ENCODE measurements at regions not wholly inside any gene's neighbourhood (a gene's known extent, or its start where the extent isn't known, plus 50 kb on each side); places are given as distances from the start of the nearest gene placed in this dataset.

DNA sequence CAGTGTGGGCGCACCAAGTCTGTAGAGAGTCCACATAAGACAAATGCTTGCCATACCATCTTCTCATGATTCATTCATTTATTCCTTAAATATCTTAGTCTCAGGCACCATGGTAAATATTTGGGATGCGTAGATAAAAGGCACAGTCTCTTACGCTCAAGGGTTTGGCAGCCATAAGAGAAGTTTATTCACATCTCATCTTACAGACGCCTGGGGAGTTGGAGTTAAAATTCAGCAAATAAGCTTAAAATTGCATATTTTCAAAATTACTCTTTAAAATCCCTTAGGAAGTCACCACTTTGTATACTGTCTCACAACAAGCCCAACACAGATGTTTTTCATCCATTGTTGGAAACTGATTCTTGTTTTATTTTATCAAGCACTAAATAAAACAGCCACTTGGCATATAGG is 363.3 kb downstream of the KIF16B start:
- no peak overlapping the region for H3K27ac ChIP-seq
- no peaks in the 10 kb centered on the region for H3K36me3 ChIP-seq
- no peaks in the 10 kb centered on the region for H3K9me3 ChIP-seq
- TF ChIP-seq, protein P1, sequence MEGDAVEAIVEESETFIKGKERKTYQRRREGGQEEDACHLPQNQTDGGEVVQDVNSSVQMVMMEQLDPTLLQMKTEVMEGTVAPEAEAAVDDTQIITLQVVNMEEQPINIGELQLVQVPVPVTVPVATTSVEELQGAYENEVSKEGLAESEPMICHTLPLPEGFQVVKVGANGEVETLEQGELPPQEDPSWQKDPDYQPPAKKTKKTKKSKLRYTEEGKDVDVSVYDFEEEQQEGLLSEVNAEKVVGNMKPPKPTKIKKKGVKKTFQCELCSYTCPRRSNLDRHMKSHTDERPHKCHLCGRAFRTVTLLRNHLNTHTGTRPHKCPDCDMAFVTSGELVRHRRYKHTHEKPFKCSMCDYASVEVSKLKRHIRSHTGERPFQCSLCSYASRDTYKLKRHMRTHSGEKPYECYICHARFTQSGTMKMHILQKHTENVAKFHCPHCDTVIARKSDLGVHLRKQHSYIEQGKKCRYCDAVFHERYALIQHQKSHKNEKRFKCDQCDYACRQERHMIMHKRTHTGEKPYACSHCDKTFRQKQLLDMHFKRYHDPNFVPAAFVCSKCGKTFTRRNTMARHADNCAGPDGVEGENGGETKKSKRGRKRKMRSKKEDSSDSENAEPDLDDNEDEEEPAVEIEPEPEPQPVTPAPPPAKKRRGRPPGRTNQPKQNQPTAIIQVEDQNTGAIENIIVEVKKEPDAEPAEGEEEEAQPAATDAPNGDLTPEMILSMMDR (IDR thresholded peaks at IDR 0.05) = no peak
- H3K4me3 ChIP-seq = no peak overlapping the region
- no peak for DNase-seq (ENCODE audit: low spot score)
- no peaks in the 10 kb centered on the region for H3K27me3 ChIP-seq
- no peaks in the 10 kb centered on the region for H3K4me1 ChIP-seq

DNA sequence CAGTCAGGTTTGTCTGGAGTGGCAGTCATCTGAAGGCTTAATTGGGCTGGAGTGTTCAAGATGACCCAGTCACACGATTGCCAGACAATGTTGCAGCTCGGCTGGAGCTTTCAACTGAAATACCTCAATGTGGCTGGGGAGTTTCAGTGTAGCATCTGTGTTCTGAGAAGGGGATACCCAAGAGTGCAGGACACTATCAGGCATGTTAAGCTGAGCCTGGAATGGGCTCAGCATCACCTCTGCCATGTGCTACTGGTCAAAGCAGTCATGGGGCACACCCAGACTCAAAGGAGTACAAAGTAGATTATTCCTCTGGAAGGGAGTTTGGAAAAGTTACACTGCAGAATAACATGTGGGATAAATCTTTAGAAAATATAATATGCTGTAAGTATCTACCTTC is 363.9 kb downstream of the KIF16B start:
- Histone ChIP-seq H3K9me3 (no peaks in the 10 kb centered on the region), H3K4me1 (no peaks in the 10 kb centered on the region), H3K4me3 (no peak overlapping the region), H3K36me3 (no peaks in the 10 kb centered on the region), H3K27ac (no peak overlapping the region), H3K27me3 (no peaks in the 10 kb centered on the region)
- TF ChIP-seq, protein P1 (IDR thresholded peaks at IDR 0.05) = no peak
- no peak for DNase-seq (ENCODE audit: low spot score)

DNA sequence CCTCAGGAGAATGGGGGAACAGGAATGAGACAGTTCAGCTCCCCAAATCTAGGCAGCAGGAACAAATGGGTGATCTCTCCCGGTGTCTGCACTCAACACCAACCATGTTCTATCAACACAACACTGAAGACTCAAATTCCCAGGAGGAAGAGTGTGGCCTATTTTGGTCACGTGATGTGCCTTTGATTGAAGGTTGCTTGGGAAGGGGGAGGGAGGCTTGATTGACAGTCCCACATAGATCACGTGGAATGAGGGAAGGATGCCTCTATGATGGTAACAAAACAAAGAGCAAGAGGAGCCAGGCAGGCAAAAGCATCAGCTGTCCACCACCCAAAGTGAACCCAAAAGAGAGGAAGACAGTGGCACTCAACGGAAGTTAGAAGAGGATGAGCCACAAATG is 364.8 kb downstream of the KIF16B start:
- no peak overlapping the region for H3K4me3 ChIP-seq
- no peak for DNase-seq (ENCODE audit: low spot score)
- TF ChIP-seq, protein P1 (IDR thresholded peaks at IDR 0.05) = no peak
- no peaks in the 10 kb centered on the region for H3K9me3 ChIP-seq
- H3K27me3 ChIP-seq = no peaks in the 10 kb centered on the region
- no peaks in the 10 kb centered on the region for H3K36me3 ChIP-seq
- H3K27ac ChIP-seq = no peak overlapping the region
- no peaks in the 10 kb centered on the region for H3K4me1 ChIP-seq

DNA sequence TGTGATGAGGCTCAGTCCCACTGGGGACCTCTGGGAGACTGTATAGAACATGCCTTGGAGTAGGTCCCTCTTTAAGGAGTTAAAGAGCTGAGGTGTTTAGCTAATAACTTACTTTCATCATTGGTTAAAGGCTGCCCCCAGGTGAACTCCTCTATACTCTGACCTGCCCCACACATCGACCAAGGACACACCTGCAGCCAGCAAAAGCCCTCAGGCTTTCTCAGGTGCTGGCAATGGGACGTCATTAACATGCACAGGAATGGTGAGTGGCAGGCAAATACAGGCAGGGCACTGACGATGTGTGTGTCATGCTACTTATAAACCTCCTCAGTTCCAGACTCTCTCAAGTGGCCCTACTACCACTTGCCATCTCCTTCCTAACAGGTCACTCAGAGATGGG is 366.4 kb downstream of the KIF16B start:
- no peaks in the 10 kb centered on the region for H3K27me3 ChIP-seq
- no peak for DNase-seq (ENCODE audit: low spot score)
- TF ChIP-seq, protein P1 (IDR thresholded peaks at IDR 0.05) = no peak
- H3K4me1 ChIP-seq = no peaks in the 10 kb centered on the region
- H3K4me3 ChIP-seq = no peak overlapping the region
- no peaks in the 10 kb centered on the region for H3K36me3 ChIP-seq
- H3K27ac ChIP-seq = no peak overlapping the region
- H3K9me3 ChIP-seq = no peaks in the 10 kb centered on the region

DNA sequence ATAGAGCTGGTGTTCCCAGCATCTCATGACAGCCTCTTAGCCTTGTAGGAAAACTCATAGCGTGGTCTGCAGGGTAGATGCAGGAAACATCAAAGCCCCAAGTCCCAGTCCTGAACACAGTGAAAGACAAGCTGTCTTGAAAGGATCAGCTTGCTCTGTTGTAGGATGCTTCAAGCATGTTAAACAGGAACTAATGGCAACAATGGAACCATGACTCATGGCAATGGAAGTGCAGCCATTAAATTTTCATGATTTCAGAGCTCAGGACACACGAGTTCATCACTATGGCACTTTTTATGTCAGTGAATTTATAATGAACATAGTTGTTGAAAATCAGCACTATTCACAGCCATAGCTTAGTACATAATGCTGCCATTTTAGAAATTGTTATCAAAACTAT is 367.7 kb downstream of the KIF16B start:
- no peak overlapping the region for H3K27ac ChIP-seq
- H3K4me1 ChIP-seq = no peaks in the 10 kb centered on the region
- TF ChIP-seq, protein P1 (IDR thresholded peaks at IDR 0.05) = no peak
- no peak for DNase-seq (ENCODE audit: low spot score)
- no peaks in the 10 kb centered on the region for H3K9me3 ChIP-seq
- H3K36me3 ChIP-seq = no peaks in the 10 kb centered on the region
- no peak overlapping the region for H3K4me3 ChIP-seq
- no peaks in the 10 kb centered on the region for H3K27me3 ChIP-seq

DNA sequence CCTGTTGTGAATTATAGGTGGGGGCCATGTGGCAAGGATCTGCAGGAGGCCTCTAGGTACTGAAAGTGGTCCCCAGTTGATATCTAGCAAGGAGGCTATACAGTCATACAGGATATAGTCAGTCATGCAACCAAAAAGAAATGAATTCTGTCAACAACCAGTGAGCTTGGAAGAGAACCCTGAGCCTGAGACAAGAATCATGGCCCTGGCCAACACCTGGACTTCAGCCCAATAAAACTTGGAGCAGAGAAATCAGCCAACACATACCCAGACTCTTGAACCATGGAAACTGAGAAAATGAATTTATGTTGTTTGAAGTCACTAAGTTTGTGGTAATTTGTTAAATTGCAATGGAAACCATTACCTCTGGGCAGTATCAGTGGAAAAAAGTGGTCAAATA is 370.2 kb downstream of the KIF16B start:
- TF ChIP-seq, protein P1 (IDR thresholded peaks at IDR 0.05) = no peak
- no peaks in the 10 kb centered on the region for H3K4me1 ChIP-seq
- no peak overlapping the region for H3K27ac ChIP-seq
- no peaks in the 10 kb centered on the region for H3K9me3 ChIP-seq
- no peaks in the 10 kb centered on the region for H3K36me3 ChIP-seq
- H3K27me3 ChIP-seq = no peaks in the 10 kb centered on the region
- DNase-seq (ENCODE audit: low spot score) = no peak
- H3K4me3 ChIP-seq = no peak overlapping the region

All from right atrium auricular region (tissue), 2 donors.